ENCODE measurements at regions not wholly inside any gene's neighbourhood (a gene's known extent, or its start where the extent isn't known, plus 50 kb on each side); places are given as distances from the start of the nearest gene placed in this dataset.

DNA sequence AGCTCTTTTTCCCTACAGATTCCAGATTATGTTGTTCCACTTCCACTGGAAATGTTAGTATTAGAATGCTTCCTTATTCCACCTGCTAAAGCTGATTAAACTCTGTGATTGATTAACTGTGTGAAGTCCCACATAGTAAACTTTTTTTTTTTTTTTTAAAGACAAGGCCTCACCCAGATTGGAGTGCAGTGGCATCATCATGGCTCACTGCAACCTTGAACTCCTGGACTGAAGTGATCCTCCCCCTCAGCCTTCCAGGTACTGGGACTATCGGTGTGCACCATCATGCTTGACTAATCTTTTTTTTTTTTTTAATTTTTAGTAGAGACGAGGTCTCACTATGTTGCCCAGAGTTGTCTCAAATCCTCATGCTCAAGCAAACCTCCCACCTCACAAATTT is 108.5 kb upstream of the RBMS1 start:
- TF ChIP-seq POLR2A (IDR thresholded peaks at IDR 0.05), result no peak
- TF ChIP-seq, protein P1, sequence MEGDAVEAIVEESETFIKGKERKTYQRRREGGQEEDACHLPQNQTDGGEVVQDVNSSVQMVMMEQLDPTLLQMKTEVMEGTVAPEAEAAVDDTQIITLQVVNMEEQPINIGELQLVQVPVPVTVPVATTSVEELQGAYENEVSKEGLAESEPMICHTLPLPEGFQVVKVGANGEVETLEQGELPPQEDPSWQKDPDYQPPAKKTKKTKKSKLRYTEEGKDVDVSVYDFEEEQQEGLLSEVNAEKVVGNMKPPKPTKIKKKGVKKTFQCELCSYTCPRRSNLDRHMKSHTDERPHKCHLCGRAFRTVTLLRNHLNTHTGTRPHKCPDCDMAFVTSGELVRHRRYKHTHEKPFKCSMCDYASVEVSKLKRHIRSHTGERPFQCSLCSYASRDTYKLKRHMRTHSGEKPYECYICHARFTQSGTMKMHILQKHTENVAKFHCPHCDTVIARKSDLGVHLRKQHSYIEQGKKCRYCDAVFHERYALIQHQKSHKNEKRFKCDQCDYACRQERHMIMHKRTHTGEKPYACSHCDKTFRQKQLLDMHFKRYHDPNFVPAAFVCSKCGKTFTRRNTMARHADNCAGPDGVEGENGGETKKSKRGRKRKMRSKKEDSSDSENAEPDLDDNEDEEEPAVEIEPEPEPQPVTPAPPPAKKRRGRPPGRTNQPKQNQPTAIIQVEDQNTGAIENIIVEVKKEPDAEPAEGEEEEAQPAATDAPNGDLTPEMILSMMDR (IDR thresholded peaks at IDR 0.05), result no peak

All from Peyer's patch (tissue), 4 donors.